ENCODE measurements at regions not wholly inside any gene's neighbourhood (a gene's known extent, or its start where the extent isn't known, plus 50 kb on each side); places are given as distances from the start of the nearest gene placed in this dataset.

- no peak for DNase-seq
- Histone ChIP-seq H3K4me3 (ENCODE audit: low read length) (no peak overlapping the region), H3K9ac (ENCODE audit: extremely low read depth, low read length, poor library complexity, severe bottlenecking) (no peak overlapping the region), H3K27me3 (ENCODE audit: control insufficient read depth, insufficient read depth, low read length, poor library complexity, severe bottlenecking) (no peaks in the 10 kb centered on the region), H3K36me3 (ENCODE audit: control insufficient read depth, insufficient read depth, low read length) (no peaks in the 10 kb centered on the region), H3K9me3 (ENCODE audit: control insufficient read depth, low read length) (no peaks in the 10 kb centered on the region), H3K4me1 (ENCODE audit: control insufficient read depth, insufficient read depth, low read length) (no peaks in the 10 kb centered on the region), H3K27ac (ENCODE audit: low read depth, low read length) (no peak overlapping the region)
- Mint-ChIP-seq H3K36me3 (ENCODE audit: low read depth) (no peaks in the 10 kb centered on the region), H3K27me3 (ENCODE audit: insufficient read depth) (peaks cover 11% of the 10 kb centered on the region), H3K4me1 (peaks cover 16% of the 10 kb centered on the region), H3K27ac (no peak overlapping the region), H3K4me3 (no peak overlapping the region), H3K9me3 (no peaks in the 10 kb centered on the region)
- WGBS, 2 experiments (ENCODE audit: insufficient coverage in 1 of 2, insufficient read length in 1 of 2): 73 to 100% methylated on average over 3 to 4 of the region's 4 CpGs
- no peak for TF ChIP-seq CTCF (conservative IDR thresholded peaks at IDR 0.05)
Observed at GRCh38 chr2:7954234-7954633, 727.6 kb upstream of the ID2 start.

- peaks cover 10% of the 10 kb centered on the region for H3K27me3 Mint-ChIP-seq (ENCODE audit: insufficient read depth)
- Histone ChIP-seq H3K27ac (ENCODE audit: low read depth, low read length) (no peak overlapping the region), H3K27me3 (ENCODE audit: control insufficient read depth, insufficient read depth, low read length, poor library complexity, severe bottlenecking) (no peaks in the 10 kb centered on the region), H3K9me3 (ENCODE audit: control insufficient read depth, low read length) (no peaks in the 10 kb centered on the region), H3K4me1 (ENCODE audit: control insufficient read depth, insufficient read depth, low read length) (no peaks in the 10 kb centered on the region), H3K9ac (ENCODE audit: extremely low read depth, low read length, poor library complexity, severe bottlenecking) (no peak overlapping the region), H3K4me3 (ENCODE audit: low read length) (no peak overlapping the region), H3K36me3 (ENCODE audit: control insufficient read depth, insufficient read depth, low read length) (no peaks in the 10 kb centered on the region)
- H3K36me3 Mint-ChIP-seq (ENCODE audit: low read depth): no peaks in the 10 kb centered on the region
- peaks cover 16% of the 10 kb centered on the region for H3K4me1 Mint-ChIP-seq
- no peaks in the 10 kb centered on the region for H3K9me3 Mint-ChIP-seq
- WGBS, 2 experiments (ENCODE audit: insufficient coverage in 1 of 2, insufficient read length in 1 of 2): 86 to 92% methylated on average over 5 of the region's 6 CpGs
- H3K4me3 Mint-ChIP-seq: no peak overlapping the region
- no peak for TF ChIP-seq CTCF (conservative IDR thresholded peaks at IDR 0.05)
- no peak for DNase-seq
- H3K27ac Mint-ChIP-seq: no peak overlapping the region
Observed at GRCh38 chr2:7956126-7956689, 725.6 kb upstream of the ID2 start.

GRCh38 chr2:7961550-7961949 lies 720.3 kb upstream of the ID2 start:
- H3K4me1 Mint-ChIP-seq: peaks cover 15% of the 10 kb centered on the region
- H3K27ac Mint-ChIP-seq: no peak overlapping the region
- Histone ChIP-seq H3K4me1 (ENCODE audit: control insufficient read depth, insufficient read depth, low read length) (no peaks in the 10 kb centered on the region), H3K36me3 (ENCODE audit: control insufficient read depth, insufficient read depth, low read length) (no peaks in the 10 kb centered on the region), H3K4me3 (ENCODE audit: low read length) (no peak overlapping the region), H3K27ac (ENCODE audit: low read depth, low read length) (no peak overlapping the region), H3K9me3 (ENCODE audit: control insufficient read depth, low read length) (no peaks in the 10 kb centered on the region), H3K9ac (ENCODE audit: extremely low read depth, low read length, poor library complexity, severe bottlenecking) (no peak overlapping the region), H3K27me3 (ENCODE audit: control insufficient read depth, insufficient read depth, low read length, poor library complexity, severe bottlenecking) (no peaks in the 10 kb centered on the region)
- H3K36me3 Mint-ChIP-seq (ENCODE audit: low read depth): no peaks in the 10 kb centered on the region
- H3K9me3 Mint-ChIP-seq: no peaks in the 10 kb centered on the region
- peaks cover 8% of the 10 kb centered on the region for H3K27me3 Mint-ChIP-seq (ENCODE audit: insufficient read depth)
- DNase-seq: no peak
- 50 to 74% methylated on average over 1 to 2 of the region's 2 CpGs for WGBS, 2 experiments (ENCODE audit: insufficient coverage in 1 of 2, insufficient read length in 1 of 2)
- no peak overlapping the region for H3K4me3 Mint-ChIP-seq
- TF ChIP-seq CTCF (conservative IDR thresholded peaks at IDR 0.05): no peak

All from endodermal cell (in vitro differentiated cells).